DND-41 (cell line): ENCODE measurements at regions not wholly inside any gene's neighbourhood (a gene's known extent, or its start where the extent isn't known, plus 50 kb on each side); places are given as distances from the start of the nearest gene placed in this dataset.

Experiments used
- ATAC-seq: fragments of 200-7000 bp; cut with Tn5 transposase; 3 replicates; pipeline ENCODE4 v1.9.1; 2021; ENCODE audit warnings: low read depth; ENCODE audit not compliant: insufficient read depth
- DNase-seq: peaks from one replicate; pipeline ENCODE4 v3.0.0-alpha.2; 2020
- H2AFZ ChIP-seq: 2 replicates; pipeline ENCODE4 v1.6.0; 2012; ENCODE audit warnings: low read depth, low read length
- H3K27ac ChIP-seq: 2 replicates; pipeline ENCODE4 v1.5.1; 2012; ENCODE audit warnings: low read length, inconsistent platforms
- H3K27me3 ChIP-seq: fragments of 200-600 bp; sonication (generic); 2 replicates; pipeline ENCODE4 v1.6.0; 2012; ENCODE audit warnings: low read length, mild to moderate bottlenecking, inconsistent platforms; ENCODE audit not compliant: insufficient read depth, poor library complexity
- H3K36me3 ChIP-seq: 2 replicates; pipeline ENCODE4 v1.5.1; 2012; ENCODE audit warnings: low read length, inconsistent platforms; ENCODE audit not compliant: insufficient read depth
- H3K4me1 ChIP-seq: 2 replicates; pipeline ENCODE4 v1.5.1; 2012; ENCODE audit warnings: mild to moderate bottlenecking, low read length; ENCODE audit not compliant: insufficient read depth
- H3K4me2 ChIP-seq: 2 replicates; pipeline ENCODE4 v1.6.0; 2012; ENCODE audit warnings: mild to moderate bottlenecking, moderate library complexity, low read length, inconsistent platforms; ENCODE audit not compliant: insufficient read depth
- H3K4me3 ChIP-seq, 2 experiments: fragments of 200-600 bp in 1 of 2; shearing (Covaris generic) in 1 of 2; 2 replicates each; pipeline ENCODE4 v1.5.1; 2012 to 2016; ENCODE audit warnings: inconsistent platforms in 2 of 2, low read length in 2 of 2, mild to moderate bottlenecking in 2 of 2, low read depth in 1 of 2, moderate library complexity in 1 of 2
- H3K79me2 ChIP-seq: 2 replicates; pipeline ENCODE4 v1.6.0; 2012; ENCODE audit warnings: low read length, inconsistent platforms; ENCODE audit not compliant: insufficient read depth
- H3K9ac ChIP-seq: 2 replicates; pipeline ENCODE4 v1.6.0; 2012; ENCODE audit warnings: low read depth, mild to moderate bottlenecking, inconsistent platforms, low read length, moderate library complexity
- H3K9me3 ChIP-seq: 2 replicates; pipeline ENCODE4 v1.5.1; 2012; ENCODE audit warnings: low read length, moderate library complexity, mild to moderate bottlenecking, inconsistent platforms; ENCODE audit not compliant: insufficient read depth, severe bottlenecking
- H4K20me1 ChIP-seq: 2 replicates; pipeline ENCODE4 v1.6.0; 2012; ENCODE audit warnings: low read length; ENCODE audit not compliant: insufficient read depth
- EZH2 ChIP-seq: IDR thresholded peaks from 3 replicates; pipeline ENCODE4 v1.6.1; 2012; ENCODE audit warnings: borderline replicate concordance, low read depth, mild to moderate bottlenecking, moderate library complexity, low read length, inconsistent platforms; ENCODE audit not compliant: severe bottlenecking
- TF ChIP-seq, protein P1 (sequence below): IDR thresholded peaks from 2 replicates; pipeline ENCODE4 v1.5.1; 2012; ENCODE audit warnings: borderline replicate concordance, low read length, moderate library complexity, mild to moderate bottlenecking; ENCODE audit not compliant: poor library complexity, severe bottlenecking; ENCODE audit errors: extremely low read depth

GRCh38 chr9:17963498-17963897, 384.6 kb downstream of the SH3GL2 start:
- no peaks in the 10 kb centered on the region for H4K20me1 ChIP-seq

DNA sequence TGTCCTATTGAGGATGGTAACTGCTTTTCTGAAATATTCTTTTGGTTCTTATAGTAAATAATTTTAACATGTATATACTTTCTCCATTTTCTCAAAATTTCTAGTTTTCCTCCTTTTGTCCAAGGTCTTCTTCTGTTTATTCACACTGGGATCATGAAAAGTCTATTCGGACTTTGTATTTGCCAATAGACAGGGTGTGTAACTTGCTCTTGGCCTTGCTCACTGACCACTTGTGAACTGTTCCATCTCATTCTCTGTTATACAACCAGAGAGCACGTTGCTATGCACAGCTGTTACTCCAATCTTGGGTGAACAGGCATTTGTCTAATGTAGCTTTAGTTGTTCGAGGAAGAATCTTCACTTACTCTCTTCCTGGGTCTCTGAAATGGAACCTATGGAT, 388.9 kb downstream of the SH3GL2 start:
- Histone ChIP-seq H4K20me1 (no peaks in the 10 kb centered on the region), H3K36me3 (no peaks in the 10 kb centered on the region), H3K79me2 (no peaks in the 10 kb centered on the region), H3K9me3 (no peaks in the 10 kb centered on the region), H2AFZ (no peak overlapping the region), H3K27ac (no peak overlapping the region), H3K9ac (no peak overlapping the region), H3K4me3 (no peak overlapping the region), H3K4me2 (no peak overlapping the region), H3K27me3 (no peaks in the 10 kb centered on the region), H3K4me1 (no peaks in the 10 kb centered on the region)
- no peak for TF ChIP-seq EZH2
- TF ChIP-seq, protein P1, sequence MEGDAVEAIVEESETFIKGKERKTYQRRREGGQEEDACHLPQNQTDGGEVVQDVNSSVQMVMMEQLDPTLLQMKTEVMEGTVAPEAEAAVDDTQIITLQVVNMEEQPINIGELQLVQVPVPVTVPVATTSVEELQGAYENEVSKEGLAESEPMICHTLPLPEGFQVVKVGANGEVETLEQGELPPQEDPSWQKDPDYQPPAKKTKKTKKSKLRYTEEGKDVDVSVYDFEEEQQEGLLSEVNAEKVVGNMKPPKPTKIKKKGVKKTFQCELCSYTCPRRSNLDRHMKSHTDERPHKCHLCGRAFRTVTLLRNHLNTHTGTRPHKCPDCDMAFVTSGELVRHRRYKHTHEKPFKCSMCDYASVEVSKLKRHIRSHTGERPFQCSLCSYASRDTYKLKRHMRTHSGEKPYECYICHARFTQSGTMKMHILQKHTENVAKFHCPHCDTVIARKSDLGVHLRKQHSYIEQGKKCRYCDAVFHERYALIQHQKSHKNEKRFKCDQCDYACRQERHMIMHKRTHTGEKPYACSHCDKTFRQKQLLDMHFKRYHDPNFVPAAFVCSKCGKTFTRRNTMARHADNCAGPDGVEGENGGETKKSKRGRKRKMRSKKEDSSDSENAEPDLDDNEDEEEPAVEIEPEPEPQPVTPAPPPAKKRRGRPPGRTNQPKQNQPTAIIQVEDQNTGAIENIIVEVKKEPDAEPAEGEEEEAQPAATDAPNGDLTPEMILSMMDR = no peak
- DNase-seq = no peak
- ATAC-seq = no peak

More at GRCh38 chr9:17963498-17963897, 384.6 kb downstream of the SH3GL2 start:
- H3K9ac ChIP-seq = no peak overlapping the region
- ATAC-seq (no peak), DNase-seq (no peak)
- no peaks in the 10 kb centered on the region for H3K9me3 ChIP-seq
- no peaks in the 10 kb centered on the region for H3K79me2 ChIP-seq
- no peak for TF ChIP-seq EZH2
- TF ChIP-seq, protein P1 = no peak
- H3K27ac ChIP-seq = no peak overlapping the region
- no peak overlapping the region for H3K4me2 ChIP-seq
- no peak overlapping the region for H2AFZ ChIP-seq
- no peaks in the 10 kb centered on the region for H3K4me1 ChIP-seq
- H3K27me3 ChIP-seq = no peaks in the 10 kb centered on the region
- H3K36me3 ChIP-seq = no peaks in the 10 kb centered on the region
- no peak overlapping the region for H3K4me3 ChIP-seq

GRCh38 chr9:17969232-17969631, 390.4 kb downstream of the SH3GL2 start:
- H3K36me3 ChIP-seq = no peaks in the 10 kb centered on the region
- DNase-seq (no peak), ATAC-seq (no peak)
- no peaks in the 10 kb centered on the region for H3K27me3 ChIP-seq
- no peak overlapping the region for H3K9ac ChIP-seq
- H3K79me2 ChIP-seq = no peaks in the 10 kb centered on the region
- H3K4me3 ChIP-seq = no peak overlapping the region
- TF ChIP-seq, protein P1 = no peak
- no peak for TF ChIP-seq EZH2
- H2AFZ ChIP-seq = no peak overlapping the region
- no peak overlapping the region for H3K4me2 ChIP-seq
- H3K4me1 ChIP-seq = no peaks in the 10 kb centered on the region
- no peak overlapping the region for H3K27ac ChIP-seq
- no peaks in the 10 kb centered on the region for H3K9me3 ChIP-seq
- H4K20me1 ChIP-seq = no peaks in the 10 kb centered on the region

- Histone ChIP-seq H3K27me3 (no peaks in the 10 kb centered on the region), H3K79me2 (no peaks in the 10 kb centered on the region), H3K9me3 (no peaks in the 10 kb centered on the region), H3K9ac (no peak overlapping the region), H3K27ac (no peak overlapping the region), H4K20me1 (no peaks in the 10 kb centered on the region), H3K4me2 (no peak overlapping the region), H3K4me1 (no peaks in the 10 kb centered on the region), H2AFZ (no peak overlapping the region), H3K36me3 (no peaks in the 10 kb centered on the region), H3K4me3 (no peak overlapping the region)
- TF ChIP-seq, protein P1 = no peak
- TF ChIP-seq EZH2 = no peak
- DNase-seq (no peak), ATAC-seq (no peak)
Measured at GRCh38 chr9:17970277-17970676, 391.4 kb downstream of the SH3GL2 start.
